ES-I3 (cell line): ENCODE measurements at regions not wholly inside any gene's neighbourhood (a gene's known extent, or its start where the extent isn't known, plus 50 kb on each side); places are given as distances from the start of the nearest gene placed in this dataset.
"Not testable (repeated sequence)": the region's sequence is repeated elsewhere in the genome, so short reads cannot be mapped to it uniquely, and the experiment has no call there.

Source experiments
- H3K36me3 ChIP-seq: 2 replicates; pipeline ENCODE4 v1.6.1; 2013; ENCODE audit warnings: mild to moderate bottlenecking, low read length, control low read depth, moderate library complexity; ENCODE audit not compliant: insufficient read depth
- H3K4me1 ChIP-seq: 2 replicates; pipeline ENCODE4 v1.6.1; 2013; ENCODE audit warnings: mild to moderate bottlenecking, control low read depth, low read length; ENCODE audit not compliant: insufficient read depth
- H3K9ac ChIP-seq: 2 replicates; pipeline ENCODE4 v1.6.1; 2013; ENCODE audit warnings: low read depth, mild to moderate bottlenecking, low read length, moderate library complexity
- H3K9me3 ChIP-seq: 2 replicates; pipeline ENCODE4 v1.6.1; 2013; ENCODE audit warnings: mild to moderate bottlenecking, low read length, moderate library complexity; ENCODE audit not compliant: control insufficient read depth, insufficient read depth

DNA sequence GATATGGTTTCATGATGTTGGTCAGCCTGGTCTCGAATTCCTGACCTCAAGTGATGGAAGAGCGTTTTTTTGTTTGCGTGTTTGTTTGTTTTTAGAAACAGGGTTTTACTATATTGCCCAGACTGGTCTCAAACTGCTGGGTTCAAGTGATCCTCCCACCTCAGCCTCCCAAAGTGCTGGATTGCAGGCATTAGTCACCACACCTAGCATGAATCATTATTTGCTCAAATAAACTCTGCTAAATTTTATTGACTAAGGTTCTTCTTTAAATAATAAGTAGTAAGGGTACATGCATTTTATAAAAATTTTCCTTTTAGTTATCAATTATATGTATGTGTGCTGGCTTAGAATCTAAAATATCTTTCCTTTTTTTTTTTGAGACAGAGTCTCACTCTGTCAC lies 52.9 kb downstream of the ZBTB9 start:
- Histone ChIP-seq H3K4me1 (no peaks in the 10 kb centered on the region), H3K9me3 (no peaks in the 10 kb centered on the region; the same call in 1 of the 2 replicates), H3K9ac (no peak overlapping the region), H3K36me3 (no peaks in the 10 kb centered on the region)

DNA sequence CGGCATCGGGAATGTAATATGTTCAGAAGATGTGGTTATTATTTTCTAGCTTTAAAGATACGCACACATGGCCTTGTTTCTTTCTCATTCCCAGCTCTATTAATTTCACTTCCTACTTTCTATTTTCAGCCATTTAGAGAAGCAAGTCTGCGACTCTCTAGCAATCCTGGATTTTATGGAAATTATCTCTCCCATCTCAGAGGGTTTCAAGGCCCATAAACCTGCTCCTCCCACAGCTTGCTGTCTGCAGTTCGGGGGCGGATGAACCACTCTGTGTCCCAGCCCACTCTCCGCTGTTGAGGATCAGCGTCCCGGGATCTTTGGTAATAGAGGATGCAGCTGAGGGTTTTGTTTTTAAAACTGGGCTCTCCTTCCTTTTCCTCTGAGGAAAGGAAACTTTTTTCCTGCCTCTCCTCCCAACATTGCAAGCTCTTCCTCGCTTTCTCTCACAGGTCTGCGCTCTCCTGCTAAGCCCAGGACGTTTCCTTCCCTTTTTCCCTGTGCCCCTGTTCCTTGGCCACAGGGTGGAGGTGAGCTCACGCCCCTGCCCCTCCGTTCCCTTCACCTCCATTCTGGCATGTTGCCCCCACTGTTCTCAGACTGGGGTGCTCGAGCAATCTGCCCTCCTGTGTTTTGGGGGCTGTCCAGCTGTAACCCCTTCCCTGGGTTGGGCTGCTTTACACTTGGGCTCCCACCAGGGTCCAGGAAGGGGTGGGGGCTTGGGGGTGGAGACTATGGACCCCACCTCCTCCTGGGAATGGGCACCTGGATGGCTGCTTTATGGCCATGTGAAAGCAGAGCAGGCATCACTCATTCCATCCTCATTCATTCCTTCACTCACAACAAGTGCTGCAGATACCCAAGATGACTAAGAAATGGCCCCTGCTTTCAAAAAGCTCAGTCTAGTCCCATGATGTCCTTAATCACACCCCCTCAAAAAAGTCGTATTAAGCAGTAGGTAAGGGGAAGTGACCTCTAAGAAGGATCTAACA lies 54.9 kb downstream of the ZBTB9 start:
- Histone ChIP-seq H3K36me3 (no peaks in the 10 kb centered on the region), H3K9ac (peak overlapping the region; percentile 33; the same call in 1 of the 2 replicates)

DNA sequence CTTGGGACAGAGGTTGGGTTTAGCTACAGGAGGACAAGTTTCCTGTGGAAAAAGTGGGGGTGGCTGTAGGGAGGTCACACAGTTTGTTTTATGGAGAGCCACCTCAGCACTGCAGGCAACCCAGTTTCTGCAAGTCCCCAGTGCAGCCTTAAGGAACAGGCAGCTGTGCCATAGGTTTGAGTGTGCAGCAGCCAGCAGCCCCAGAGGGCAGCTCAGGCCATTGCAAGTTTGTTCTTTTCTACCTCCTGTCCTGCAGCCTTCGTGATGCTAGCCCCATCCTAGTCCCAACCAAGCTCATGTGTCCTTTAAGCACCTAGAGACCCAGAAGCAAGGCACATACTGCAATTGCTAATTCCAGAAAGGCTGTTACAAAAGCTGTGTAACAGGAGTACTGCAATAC lies 58.8 kb downstream of the ZBTB9 start:
- H3K36me3 ChIP-seq, result no peaks in the 10 kb centered on the region
- no peak overlapping the region for H3K9ac ChIP-seq
- no peaks in the 10 kb centered on the region for H3K9me3 ChIP-seq
- no peaks in the 10 kb centered on the region for H3K4me1 ChIP-seq

More for the DNA sequence above, 54.9 kb downstream of the ZBTB9 start:
- H3K4me1 ChIP-seq, result no peaks in the 10 kb centered on the region
- H3K9me3 ChIP-seq, result no peaks in the 10 kb centered on the region

DNA sequence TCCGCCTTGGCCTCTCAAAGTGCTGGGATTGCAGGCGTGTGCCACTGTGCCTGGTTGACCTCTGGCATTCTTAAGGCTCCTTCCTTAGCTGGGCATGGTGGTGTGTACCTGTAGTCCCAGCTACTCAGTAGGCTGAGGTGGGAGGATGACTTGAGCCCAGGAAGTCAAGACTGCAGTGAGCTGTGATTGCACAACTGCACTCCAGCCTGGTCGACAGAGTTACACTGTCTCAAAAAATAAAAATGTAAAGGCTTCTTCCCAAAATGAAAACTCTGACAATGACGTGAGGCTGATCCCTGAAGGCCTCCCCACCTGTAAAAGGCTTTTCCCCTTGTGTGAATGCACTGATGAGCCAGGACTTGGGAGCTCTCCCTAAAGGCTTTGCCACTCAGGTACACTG lies 62.4 kb downstream of the ZBTB9 start:
- no peaks in the 10 kb centered on the region for H3K4me1 ChIP-seq
- no peak overlapping the region for H3K9ac ChIP-seq
- H3K9me3 ChIP-seq, result no peaks in the 10 kb centered on the region
- H3K36me3 ChIP-seq, result no peaks in the 10 kb centered on the region

DNA sequence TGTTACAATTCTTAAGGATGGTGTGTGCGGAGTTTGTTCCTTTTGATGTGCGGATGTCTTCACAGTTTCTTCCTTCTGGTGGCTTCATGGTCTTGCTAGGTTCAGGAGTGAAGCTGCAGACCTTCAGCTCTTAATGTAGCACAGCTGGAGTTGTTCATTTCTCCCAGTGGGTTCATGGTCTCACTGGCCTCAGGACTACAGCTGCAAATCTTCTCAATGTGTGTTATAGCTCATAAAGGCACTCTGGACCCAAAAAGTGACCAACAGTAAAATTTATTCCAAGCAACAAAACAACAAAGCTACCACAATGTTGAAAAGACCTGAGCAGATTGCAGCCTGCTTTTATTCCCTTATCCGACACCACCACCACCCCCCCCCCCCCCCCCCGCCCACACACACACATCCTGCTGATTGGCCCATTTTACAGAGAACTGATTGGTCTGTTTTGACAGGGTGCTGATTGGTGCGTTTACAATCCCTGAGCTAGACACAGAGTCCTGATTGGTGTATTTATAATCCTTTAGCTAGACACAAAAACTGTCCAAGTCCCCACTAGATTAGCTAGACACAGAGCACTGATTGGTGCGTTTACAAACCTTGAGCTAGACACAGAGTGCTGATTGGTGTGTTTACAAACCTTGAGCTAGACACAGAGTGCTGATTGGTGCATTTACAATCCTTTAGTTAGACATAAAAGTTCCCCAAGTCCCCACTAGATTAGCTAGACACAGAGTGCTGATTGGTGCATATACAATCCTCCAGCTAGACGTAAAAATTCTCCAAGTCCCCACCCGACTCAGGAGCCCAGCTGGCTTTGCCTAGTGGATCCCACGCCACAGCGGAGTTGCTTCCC lies 59.2 kb downstream of the BAK1 start:
- H3K9ac ChIP-seq, H3K9me3 ChIP-seq, H3K36me3 ChIP-seq, H3K4me1 ChIP-seq: not testable (repeated sequence)

DNA sequence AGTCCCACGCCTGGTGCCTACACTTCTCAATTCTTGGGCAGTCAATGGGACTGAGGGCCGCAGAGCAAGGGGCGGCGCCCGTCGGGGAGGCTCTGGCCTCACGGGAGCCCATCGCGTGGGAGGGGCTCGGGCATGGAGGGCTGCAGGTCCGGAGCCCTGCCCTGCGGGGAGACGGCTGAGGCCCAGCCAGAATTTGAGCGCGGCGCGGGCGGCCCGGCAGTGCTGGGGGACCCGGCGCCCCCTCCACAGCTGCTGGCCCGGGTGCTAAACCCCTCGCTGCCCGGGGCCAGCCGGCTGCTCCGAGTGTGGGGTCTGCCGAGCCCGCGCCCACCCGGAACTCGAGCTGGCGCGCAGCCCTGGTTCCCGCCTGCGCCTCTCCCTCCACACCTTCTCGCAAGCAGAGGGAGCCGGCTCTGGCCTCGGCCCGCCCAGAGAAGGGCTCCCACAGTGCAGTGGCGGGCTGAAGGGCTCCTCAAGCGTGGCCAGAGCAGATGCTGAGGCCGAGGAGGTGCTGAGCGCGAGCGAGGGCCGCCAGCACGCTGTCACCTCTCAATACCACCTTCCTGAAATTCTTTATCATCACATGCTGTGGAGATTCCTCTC lies 58.5 kb downstream of the BAK1 start:
- Histone ChIP-seq H3K36me3 (no peaks in the 10 kb centered on the region), H3K9me3 (no peaks in the 10 kb centered on the region), H3K4me1 (no peaks in the 10 kb centered on the region), H3K9ac (no peak overlapping the region)
